Prostate gland (tissue), 2 donors: ENCODE measurements at regions not wholly inside any gene's neighbourhood (a gene's known extent, or its start where the extent isn't known, plus 50 kb on each side); places are given as distances from the start of the nearest gene placed in this dataset.

ENCODE experiments used
- DNase-seq: peaks from one replicate; pipeline ENCODE4 v3.0.0-alpha.2; 2019; ENCODE audit warnings: low spot score
- H3K27ac ChIP-seq, 2 donors: fragments of 200-600 bp; sonication (generic); 2 replicates each; pipeline ENCODE4 v1.5.1; 2017 to 2019
- H3K27me3 ChIP-seq: fragments of 200-600 bp; sonication (generic); replicated peaks from 2 replicates; pipeline ENCODE4 v1.5.1; 2019; ENCODE audit not compliant: insufficient read depth
- H3K36me3 ChIP-seq, 2 donors: fragments of 200-600 bp; sonication (generic); 1 replicate in 1 of 2; 2 replicates in 1 of 2; pipeline versions ENCODE4 v1.5.1 to v1.8.1; 2017 to 2019
- H3K4me1 ChIP-seq: fragments of 200-600 bp; sonication (generic); replicated peaks from 2 replicates; pipeline ENCODE4 v1.5.1; 2019
- H3K4me3 ChIP-seq, 2 donors: fragments of 200-600 bp; sonication (generic); 2 replicates each; pipeline ENCODE4 v1.5.1; 2017 to 2019
- H3K9me3 ChIP-seq: fragments of 200-600 bp; sonication (generic); 2 replicates; pipeline ENCODE4 v1.5.1; 2017
- POLR2A ChIP-seq: fragments of 450-650 bp; IDR thresholded peaks from one replicate; pipeline ENCODE4 v1.6.1; 2016; ENCODE audit warnings: antibody characterized with exemption, mild to moderate bottlenecking
- POLR2AphosphoS5 ChIP-seq: sonication (generic); formaldehyde crosslinking; IDR thresholded peaks from one replicate; pipeline ENCODE4 v1.6.1; 2017; ENCODE audit warnings: antibody characterized with exemption
- WGBS: methylation state at CpG from one replicate; pipeline ENCODE4 v1.1.5; 2018; 5-methylcytosine and 5-hydroxymethylcytosine counted together
- intact Hi-C: fragments of 100-400 bp; cut with DNase I; formaldehyde crosslinking; loops from one replicate; pipeline ENCODE4 v1.14.2; 2022
- TF ChIP-seq, protein P1 (sequence below), 4 experiments: fragments of 200-600 bp in 2 of 4; fragments of 450-650 bp in 2 of 4; sonication (generic) in 2 of 4; IDR thresholded peaks; 1 replicate in 3 of 4; 2 replicates in 1 of 4; pipeline ENCODE4 v1.5.1; 2016 to 2019; ENCODE audit warnings: antibody characterized with exemption in 4 of 4, mild to moderate bottlenecking in 2 of 4, moderate library complexity in 2 of 4

GRCh38 chr2:9763356-9764152, 79.7 kb upstream of the TAF1B start:
- no peaks in the 10 kb centered on the region for H3K36me3 ChIP-seq
- TF ChIP-seq, protein P1, sequence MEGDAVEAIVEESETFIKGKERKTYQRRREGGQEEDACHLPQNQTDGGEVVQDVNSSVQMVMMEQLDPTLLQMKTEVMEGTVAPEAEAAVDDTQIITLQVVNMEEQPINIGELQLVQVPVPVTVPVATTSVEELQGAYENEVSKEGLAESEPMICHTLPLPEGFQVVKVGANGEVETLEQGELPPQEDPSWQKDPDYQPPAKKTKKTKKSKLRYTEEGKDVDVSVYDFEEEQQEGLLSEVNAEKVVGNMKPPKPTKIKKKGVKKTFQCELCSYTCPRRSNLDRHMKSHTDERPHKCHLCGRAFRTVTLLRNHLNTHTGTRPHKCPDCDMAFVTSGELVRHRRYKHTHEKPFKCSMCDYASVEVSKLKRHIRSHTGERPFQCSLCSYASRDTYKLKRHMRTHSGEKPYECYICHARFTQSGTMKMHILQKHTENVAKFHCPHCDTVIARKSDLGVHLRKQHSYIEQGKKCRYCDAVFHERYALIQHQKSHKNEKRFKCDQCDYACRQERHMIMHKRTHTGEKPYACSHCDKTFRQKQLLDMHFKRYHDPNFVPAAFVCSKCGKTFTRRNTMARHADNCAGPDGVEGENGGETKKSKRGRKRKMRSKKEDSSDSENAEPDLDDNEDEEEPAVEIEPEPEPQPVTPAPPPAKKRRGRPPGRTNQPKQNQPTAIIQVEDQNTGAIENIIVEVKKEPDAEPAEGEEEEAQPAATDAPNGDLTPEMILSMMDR (IDR thresholded peaks at IDR 0.05): no peak
- TF ChIP-seq POLR2A (no peak), POLR2AphosphoS5 (no peak)
- H3K4me1 ChIP-seq: no peaks in the 10 kb centered on the region
- no peaks in the 10 kb centered on the region for H3K27me3 ChIP-seq
- H3K27ac ChIP-seq: no peak overlapping the region
- intact Hi-C loops: no loop called here
- H3K4me3 ChIP-seq: no peak overlapping the region
- no peaks in the 10 kb centered on the region for H3K9me3 ChIP-seq
- WGBS: 90% methylated on average over 7 of the region's 7 CpGs
- no peak for DNase-seq

GRCh38 chr2:9764153-9764778, 79.0 kb upstream of the TAF1B start:
- intact Hi-C loops: no loop called here
- H3K9me3 ChIP-seq: no peaks in the 10 kb centered on the region
- TF ChIP-seq POLR2A (no peak), POLR2AphosphoS5 (no peak)
- TF ChIP-seq, protein P1 (IDR thresholded peaks at IDR 0.05): no peak
- no peaks in the 10 kb centered on the region for H3K4me1 ChIP-seq
- H3K36me3 ChIP-seq: no peaks in the 10 kb centered on the region
- 73% methylated on average over 7 of the region's 7 CpGs for WGBS
- H3K27ac ChIP-seq: no peak overlapping the region
- H3K4me3 ChIP-seq: no peak overlapping the region
- DNase-seq: no peak
- H3K27me3 ChIP-seq: no peaks in the 10 kb centered on the region

DNA sequence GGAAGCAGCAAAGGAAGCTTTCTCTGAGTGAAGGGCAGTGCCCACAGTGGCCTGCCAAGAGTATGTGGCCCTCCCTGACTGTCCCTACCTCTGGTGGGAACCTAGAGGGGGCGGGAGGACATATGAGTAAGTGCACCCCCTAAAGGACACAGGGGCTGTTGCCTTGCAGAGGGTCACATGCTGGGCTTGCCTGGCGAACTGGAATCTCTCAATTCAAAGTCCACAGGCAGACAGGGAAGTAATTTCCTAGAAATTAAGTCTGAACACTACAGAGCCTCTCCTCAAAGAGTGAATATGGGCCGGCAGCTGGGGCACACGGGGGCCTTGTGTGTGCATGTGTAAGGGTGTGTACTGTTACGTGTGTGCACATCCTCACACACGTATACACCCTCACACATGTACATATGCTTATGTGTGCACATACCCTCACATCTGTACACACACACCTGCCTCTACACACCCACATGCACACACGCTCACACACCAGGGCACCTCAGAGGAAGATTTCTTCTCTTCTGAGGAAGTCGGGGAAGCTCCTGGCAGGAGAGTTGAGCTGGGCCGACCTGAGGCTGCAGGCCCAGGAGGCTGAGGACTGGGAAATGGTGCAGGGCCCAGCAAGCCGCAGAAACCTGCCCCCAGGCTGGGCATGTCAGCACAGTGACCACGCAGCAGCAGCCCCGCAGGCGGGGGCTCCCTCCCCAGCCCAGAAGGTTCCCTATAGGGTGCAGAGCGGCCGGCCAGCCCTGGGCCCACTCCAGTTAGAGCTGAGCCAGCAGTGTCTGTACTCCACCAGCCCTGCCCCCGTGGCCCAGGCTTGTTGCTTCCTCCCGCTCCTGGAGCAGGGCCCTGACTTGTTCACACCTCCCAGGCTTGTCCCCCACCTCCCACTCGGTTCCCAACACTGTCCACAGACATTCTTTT, 77.4 kb upstream of the TAF1B start:
- 59% methylated on average over 18 of the region's 18 CpGs for WGBS
- no peak overlapping the region for H3K4me3 ChIP-seq
- H3K9me3 ChIP-seq: no peaks in the 10 kb centered on the region
- no peaks in the 10 kb centered on the region for H3K4me1 ChIP-seq
- H3K27me3 ChIP-seq: no peaks in the 10 kb centered on the region
- DNase-seq: no peak
- no peak overlapping the region for H3K27ac ChIP-seq
- intact Hi-C loops: no loop called here
- TF ChIP-seq POLR2A (no peak), POLR2AphosphoS5 (no peak)
- TF ChIP-seq, protein P1 (IDR thresholded peaks at IDR 0.05): no peak
- H3K36me3 ChIP-seq: no peaks in the 10 kb centered on the region

- Histone ChIP-seq H3K4me1 (no peaks in the 10 kb centered on the region), H3K36me3 (no peaks in the 10 kb centered on the region), H3K9me3 (no peaks in the 10 kb centered on the region), H3K27ac (no peak overlapping the region), H3K27me3 (no peaks in the 10 kb centered on the region), H3K4me3 (no peak overlapping the region)
- DNase-seq: no peak
- no peak for TF ChIP-seq POLR2AphosphoS5
- TF ChIP-seq, protein P1 (IDR thresholded peaks at IDR 0.05): no peak
- no peak for TF ChIP-seq POLR2A
- intact Hi-C loops: no loop called here
- WGBS: 95% methylated on average over 17 of the region's 17 CpGs
These were observed 75.5 kb upstream of the TAF1B start for GRCh38 chr2:9767656-9768281.
